ENCODE measurements at regions not wholly inside any gene's neighbourhood (a gene's known extent, or its start where the extent isn't known, plus 50 kb on each side); places are given as distances from the start of the nearest gene placed in this dataset.

GRCh38 chr1:121519042-121519755 is 334.4 kb downstream of the SRGAP2C start:
- TF ChIP-seq POLR2A (IDR thresholded peaks at IDR 0.05; ENCODE audit: low read length) (no peak), GATA1 (IDR thresholded peaks at IDR 0.05; ENCODE audit: low read depth, low read length) (no peak)

All from erythroblast (primary cell).